Effector CD4-positive, alpha-beta T cell (primary cell): ENCODE measurements at regions not wholly inside any gene's neighbourhood (a gene's known extent, or its start where the extent isn't known, plus 50 kb on each side); places are given as distances from the start of the nearest gene placed in this dataset.
"Not testable (repeated sequence)": the region's sequence is repeated elsewhere in the genome, so short reads cannot be mapped to it uniquely, and the experiment has no call there.

ENCODE experiments used
- DNase-seq: peaks from one replicate; pipeline ENCODE4 v3.0.0-alpha.2; 2020

DNA sequence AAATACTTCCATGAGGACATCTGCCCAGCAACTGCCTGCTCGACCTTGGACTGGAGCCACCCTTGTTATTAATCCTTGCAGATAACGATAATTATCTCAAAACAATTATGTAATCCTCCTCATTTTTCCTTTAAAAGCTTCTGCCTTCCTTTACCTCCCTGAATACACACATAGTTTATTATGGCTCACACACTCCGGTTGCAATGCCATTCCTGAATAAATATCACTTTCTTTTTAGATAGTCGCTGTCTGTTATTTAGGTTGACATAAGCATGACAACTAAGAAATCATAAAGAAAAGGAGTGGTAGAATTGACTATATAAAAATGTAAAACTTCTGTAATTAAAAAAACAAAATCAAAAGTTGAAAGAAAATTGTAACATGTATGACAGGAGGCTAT is 64.8 kb downstream of the B4GALT7 start:
- not testable (repeated sequence) for DNase-seq

DNA sequence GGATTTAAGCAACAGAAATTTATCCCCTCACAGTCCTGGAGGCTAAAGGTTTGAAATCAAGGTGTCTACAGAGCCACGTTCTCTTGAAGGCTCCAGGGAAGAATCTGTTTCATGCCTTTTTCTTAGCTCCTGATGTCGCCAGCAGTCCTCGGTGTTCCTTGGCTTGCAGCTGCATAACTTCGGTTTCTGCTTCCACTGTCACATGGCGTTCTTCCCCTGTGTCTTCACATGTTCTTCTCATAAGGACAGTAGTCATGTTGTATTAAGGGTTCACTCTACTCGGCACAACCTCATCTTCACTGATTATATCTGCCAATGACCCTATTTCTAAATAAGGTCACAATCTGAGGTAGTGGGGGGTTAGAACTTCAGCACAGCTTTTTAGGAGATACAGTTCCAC is 65.2 kb downstream of the B4GALT7 start:
- not testable (repeated sequence) for DNase-seq

DNA sequence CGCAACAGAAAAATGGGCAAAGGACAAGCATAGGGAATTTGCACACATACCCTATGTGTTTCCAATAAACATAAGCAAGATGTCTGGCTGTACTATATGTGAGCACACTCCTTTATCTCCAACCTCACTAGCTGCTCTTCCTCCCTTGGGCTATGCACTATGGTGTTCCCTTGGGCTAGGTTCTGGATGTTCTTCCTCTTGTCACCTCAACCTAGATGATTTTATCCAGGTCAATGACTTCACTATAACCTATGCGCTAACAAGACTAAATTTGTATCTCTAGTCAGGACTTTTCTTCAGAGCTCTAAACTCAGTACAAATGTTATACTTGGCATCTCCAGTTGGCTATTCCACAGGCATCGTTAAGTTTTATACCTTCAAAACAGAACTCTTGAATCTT is 66.0 kb downstream of the B4GALT7 start:
- not testable (repeated sequence) for DNase-seq

DNA sequence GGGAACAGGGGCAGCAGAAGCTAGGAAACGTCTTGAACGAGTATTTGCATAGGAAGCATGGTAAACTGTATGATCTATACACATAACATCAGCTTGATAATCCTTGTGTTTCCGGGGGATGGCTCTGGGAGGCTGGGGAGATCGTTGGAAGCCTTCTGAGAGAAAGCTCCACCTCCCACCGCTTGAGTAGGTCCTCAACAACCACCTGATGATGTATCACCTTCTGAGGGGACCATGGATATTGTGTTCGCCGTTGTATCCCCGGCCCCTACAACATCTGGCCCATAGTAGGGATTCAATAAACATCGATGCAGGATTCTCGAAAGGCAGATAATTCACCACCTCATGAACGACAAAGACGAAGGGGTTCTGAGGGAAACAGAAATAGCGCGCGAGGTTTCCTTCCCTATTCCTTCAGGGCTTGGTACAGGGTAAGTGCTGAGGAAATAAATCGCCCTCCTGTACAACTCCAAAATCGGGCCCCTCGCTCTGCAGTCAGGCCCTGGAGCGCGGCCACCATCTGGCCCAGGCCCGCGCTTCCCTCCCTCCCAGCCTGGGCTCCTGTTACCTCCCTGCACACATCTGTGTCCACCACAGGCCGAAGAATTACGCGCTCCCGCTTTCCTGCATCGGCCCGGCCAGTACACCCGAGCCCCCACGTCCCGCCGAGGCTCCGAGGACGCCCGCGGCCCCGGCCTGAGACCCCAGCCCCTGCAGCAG is 71.3 kb downstream of the B4GALT7 start:
- DNase-seq, result not testable (repeated sequence)

DNA sequence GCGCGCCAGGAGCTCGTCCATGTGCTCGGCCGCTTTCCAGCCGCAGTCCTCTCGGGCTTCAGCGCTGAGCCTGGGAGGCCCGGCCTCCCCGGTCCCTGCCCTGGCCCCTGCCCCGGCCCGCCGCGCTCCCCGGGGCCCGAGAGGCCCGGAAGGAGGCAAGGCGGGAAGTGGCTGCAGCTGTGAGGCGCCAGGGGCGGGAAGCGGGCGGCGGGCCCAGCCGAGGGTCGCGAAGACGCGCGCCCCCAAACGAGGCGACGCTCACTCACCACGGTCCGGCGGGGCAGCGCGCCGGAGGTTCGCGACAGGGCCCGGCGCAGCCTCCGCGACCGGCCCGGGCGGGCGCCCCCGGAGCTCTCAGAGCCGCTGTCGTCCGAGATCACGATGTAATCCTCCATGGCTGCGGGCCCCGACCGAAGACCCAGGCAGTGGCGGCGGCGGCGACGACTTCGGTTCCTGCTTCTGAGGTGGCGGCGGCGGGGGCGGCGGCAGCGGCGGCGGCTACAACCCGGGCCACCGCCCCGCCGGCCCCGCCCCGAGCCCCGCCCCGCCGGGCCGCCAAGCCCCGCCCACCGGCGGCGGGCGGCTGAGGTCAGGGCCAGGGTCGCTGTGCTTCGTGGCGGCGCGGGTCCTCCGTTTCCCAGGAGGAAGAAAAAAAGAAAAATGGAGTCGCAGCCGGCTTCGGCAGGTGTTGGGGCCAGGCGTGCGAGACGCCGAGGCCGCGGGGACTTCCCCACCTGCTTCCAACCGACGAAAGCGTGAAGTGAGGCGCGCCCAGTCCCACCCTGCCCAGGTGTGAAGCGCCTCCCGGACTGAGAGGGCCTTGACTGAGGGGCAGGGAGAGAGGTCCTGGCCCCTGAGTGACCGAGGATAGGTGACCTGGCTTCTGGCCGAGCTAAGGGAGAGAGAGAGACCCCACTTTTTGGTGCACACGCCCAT is 72.1 kb downstream of the B4GALT7 start:
- DNase-seq, result peak; percentile 55
